Neural progenitor cell (in vitro differentiated cells): ENCODE measurements at regions not wholly inside any gene's neighbourhood (a gene's known extent, or its start where the extent isn't known, plus 50 kb on each side); places are given as distances from the start of the nearest gene placed in this dataset.

ENCODE experiments used
- DNase-seq: peaks from one replicate; pipeline ENCODE4 v3.0.0-alpha.2; 2016; ENCODE audit warnings: low spot score
- H2AFZ ChIP-seq: fragments of 200-600 bp; sonication (generic); replicated peaks from 2 replicates; pipeline ENCODE4 v1.6.1; 2016; ENCODE audit warnings: antibody characterized with exemption
- H3F3A ChIP-seq: fragments of 200-600 bp; sonication (generic); 2 replicates; pipeline ENCODE4 v1.6.1; 2016; ENCODE audit warnings: antibody characterized with exemption, low read depth
- H3K27ac ChIP-seq: fragments of 200-600 bp; sonication (generic); 2 replicates; pipeline ENCODE4 v1.5.1; 2016; ENCODE audit warnings: mild to moderate bottlenecking
- H3K27me3 ChIP-seq: fragments of 200-600 bp; sonication (generic); 2 replicates; pipeline ENCODE4 v1.6.1; 2016; ENCODE audit warnings: mild to moderate bottlenecking, moderate library complexity
- H3K36me3 ChIP-seq: fragments of 200-600 bp; sonication (generic); 2 replicates; pipeline ENCODE4 v1.5.1; 2016
- H3K4me1 ChIP-seq: fragments of 200-600 bp; sonication (generic); 2 replicates; pipeline ENCODE4 v1.6.1; 2016; ENCODE audit warnings: mixed run types
- H3K4me2 ChIP-seq: fragments of 200-600 bp; sonication (generic); 2 replicates; pipeline ENCODE4 v1.6.1; 2016
- H3K4me3 ChIP-seq: fragments of 200-600 bp; sonication (generic); 2 replicates; pipeline ENCODE4 v1.5.1; 2016
- H3K79me2 ChIP-seq: fragments of 200-600 bp; sonication (generic); 2 replicates; pipeline ENCODE4 v1.6.1; 2016; ENCODE audit warnings: low read depth
- H3K9ac ChIP-seq: fragments of 200-600 bp; sonication (generic); 2 replicates; pipeline ENCODE4 v1.6.1; 2016
- H3K9me3 ChIP-seq: fragments of 200-600 bp; sonication (generic); 2 replicates; pipeline ENCODE4 v1.5.1; 2016; ENCODE audit warnings: low read depth
- H4K20me1 ChIP-seq: fragments of 200-600 bp; sonication (generic); 2 replicates; pipeline ENCODE4 v1.6.1; 2016; ENCODE audit warnings: low read depth
- H3K27ac Mint-ChIP-seq: 3 replicates; pipeline ENCODE4 v1.8.0; 2021; ENCODE audit warnings: mixed read lengths
- H3K27me3 Mint-ChIP-seq: 2 replicates; pipeline ENCODE4 v1.8.0; 2022; ENCODE audit warnings: low read depth, mild to moderate bottlenecking, inconsistent platforms, moderate library complexity, mixed read lengths; ENCODE audit not compliant: insufficient read depth
- H3K36me3 Mint-ChIP-seq: 3 replicates; pipeline ENCODE4 v1.8.0; 2021; ENCODE audit warnings: mixed read lengths
- H3K4me1 Mint-ChIP-seq: 3 replicates; pipeline ENCODE4 v1.8.0; 2021; ENCODE audit warnings: mixed read lengths
- H3K4me3 Mint-ChIP-seq: 3 replicates; pipeline ENCODE4 v1.8.0; 2021; ENCODE audit warnings: mild to moderate bottlenecking, moderate library complexity, mixed read lengths
- H3K9me3 Mint-ChIP-seq: 3 replicates; pipeline ENCODE4 v1.8.0; 2020; ENCODE audit warnings: mixed read lengths
- EZH2 ChIP-seq: fragments of 200-600 bp; sonication (generic); IDR thresholded peaks from 2 replicates; pipeline ENCODE4 v1.6.1; 2017; ENCODE audit warnings: antibody characterized with exemption, mild to moderate bottlenecking, moderate library complexity
- EZH2phosphoT487 ChIP-seq: fragments of 200-600 bp; sonication (generic); IDR thresholded peaks from 2 replicates; pipeline ENCODE4 v1.6.1; 2017; ENCODE audit warnings: antibody characterized with exemption
- TF ChIP-seq, protein P1 (sequence below): fragments of 200-600 bp; sonication (generic); IDR thresholded peaks from 2 replicates; pipeline ENCODE4 v1.5.1; 2017; ENCODE audit warnings: antibody characterized with exemption, mild to moderate bottlenecking

DNA sequence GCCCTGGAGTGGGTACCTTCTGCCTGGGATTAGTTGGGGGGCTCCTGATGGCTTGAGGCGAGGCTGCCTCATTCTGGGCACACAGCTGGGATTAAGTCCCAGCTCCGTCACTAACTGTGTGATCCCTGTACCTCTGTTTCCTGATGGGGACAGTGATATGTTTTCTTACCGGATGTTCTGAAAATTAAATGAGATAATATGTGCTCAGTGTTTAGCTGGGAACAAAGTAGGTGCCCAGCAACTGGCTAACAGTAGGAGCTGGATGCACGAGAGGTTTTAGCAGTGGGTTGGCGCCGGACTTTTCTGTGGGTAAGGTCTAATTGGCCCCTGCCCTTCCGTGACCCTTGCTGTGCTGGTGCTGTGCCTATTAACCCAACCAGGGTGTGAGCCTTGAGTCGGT lies 203.4 kb downstream of the URI1 start:
- TF ChIP-seq, protein P1, sequence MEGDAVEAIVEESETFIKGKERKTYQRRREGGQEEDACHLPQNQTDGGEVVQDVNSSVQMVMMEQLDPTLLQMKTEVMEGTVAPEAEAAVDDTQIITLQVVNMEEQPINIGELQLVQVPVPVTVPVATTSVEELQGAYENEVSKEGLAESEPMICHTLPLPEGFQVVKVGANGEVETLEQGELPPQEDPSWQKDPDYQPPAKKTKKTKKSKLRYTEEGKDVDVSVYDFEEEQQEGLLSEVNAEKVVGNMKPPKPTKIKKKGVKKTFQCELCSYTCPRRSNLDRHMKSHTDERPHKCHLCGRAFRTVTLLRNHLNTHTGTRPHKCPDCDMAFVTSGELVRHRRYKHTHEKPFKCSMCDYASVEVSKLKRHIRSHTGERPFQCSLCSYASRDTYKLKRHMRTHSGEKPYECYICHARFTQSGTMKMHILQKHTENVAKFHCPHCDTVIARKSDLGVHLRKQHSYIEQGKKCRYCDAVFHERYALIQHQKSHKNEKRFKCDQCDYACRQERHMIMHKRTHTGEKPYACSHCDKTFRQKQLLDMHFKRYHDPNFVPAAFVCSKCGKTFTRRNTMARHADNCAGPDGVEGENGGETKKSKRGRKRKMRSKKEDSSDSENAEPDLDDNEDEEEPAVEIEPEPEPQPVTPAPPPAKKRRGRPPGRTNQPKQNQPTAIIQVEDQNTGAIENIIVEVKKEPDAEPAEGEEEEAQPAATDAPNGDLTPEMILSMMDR, result no peak
- TF ChIP-seq EZH2phosphoT487 (no peak), EZH2 (no peak)
- H3K9me3 Mint-ChIP-seq, result no peaks in the 10 kb centered on the region
- Histone ChIP-seq H3K9me3 (no peaks in the 10 kb centered on the region), H3K9ac (no peak overlapping the region), H3F3A (no peaks in the 10 kb centered on the region), H3K27ac (no peak overlapping the region), H2AFZ (no peak overlapping the region), H3K4me1 (no peaks in the 10 kb centered on the region), H3K36me3 (no peaks in the 10 kb centered on the region), H3K27me3 (no peaks in the 10 kb centered on the region), H3K4me3 (no peak overlapping the region), H3K4me2 (no peak overlapping the region), H3K79me2 (no peaks in the 10 kb centered on the region), H4K20me1 (no peaks in the 10 kb centered on the region)
- H3K4me1 Mint-ChIP-seq, result peaks cover 5% of the 10 kb centered on the region
- no peak for DNase-seq
- H3K27ac Mint-ChIP-seq, result no peak overlapping the region
- H3K4me3 Mint-ChIP-seq, result no peak overlapping the region
- no peaks in the 10 kb centered on the region for H3K36me3 Mint-ChIP-seq
- peaks cover 10% of the 10 kb centered on the region for H3K27me3 Mint-ChIP-seq

- no peaks in the 10 kb centered on the region for H3K4me1 ChIP-seq
- no peaks in the 10 kb centered on the region for H3K79me2 ChIP-seq
- no peaks in the 10 kb centered on the region for H3K9me3 Mint-ChIP-seq
- no peak overlapping the region for H3K9ac ChIP-seq
- no peak overlapping the region for H3K27ac ChIP-seq
- peaks cover 11% of the 10 kb centered on the region for H3K4me1 Mint-ChIP-seq
- DNase-seq, result no peak
- H2AFZ ChIP-seq, result no peak overlapping the region
- no peaks in the 10 kb centered on the region for H3K9me3 ChIP-seq
- H3K27me3 Mint-ChIP-seq, result peaks cover 10% of the 10 kb centered on the region
- no peak overlapping the region for H3K27ac Mint-ChIP-seq
- no peak overlapping the region for H3K4me3 ChIP-seq
- H3F3A ChIP-seq, result no peaks in the 10 kb centered on the region
- no peaks in the 10 kb centered on the region for H4K20me1 ChIP-seq
- no peak overlapping the region for H3K4me2 ChIP-seq
- TF ChIP-seq EZH2 (no peak), EZH2phosphoT487 (no peak)
- TF ChIP-seq, protein P1, result no peak
- no peaks in the 10 kb centered on the region for H3K27me3 ChIP-seq
- H3K4me3 Mint-ChIP-seq, result no peak overlapping the region
- no peaks in the 10 kb centered on the region for H3K36me3 ChIP-seq
- H3K36me3 Mint-ChIP-seq, result no peaks in the 10 kb centered on the region
These were observed 204.3 kb downstream of the URI1 start for GRCh38 chr19:30146346-30146745.

GRCh38 chr19:30148039-30148790 lies 206.2 kb downstream of the URI1 start:
- Histone ChIP-seq H3F3A (no peaks in the 10 kb centered on the region), H3K36me3 (no peaks in the 10 kb centered on the region), H3K27me3 (no peaks in the 10 kb centered on the region), H3K4me3 (no peak overlapping the region), H3K4me2 (no peak overlapping the region), H3K9me3 (no peaks in the 10 kb centered on the region), H3K79me2 (no peaks in the 10 kb centered on the region), H3K27ac (no peak overlapping the region), H3K4me1 (no peaks in the 10 kb centered on the region), H4K20me1 (no peaks in the 10 kb centered on the region), H3K9ac (no peak overlapping the region), H2AFZ (no peak overlapping the region)
- TF ChIP-seq EZH2 (no peak), EZH2phosphoT487 (no peak)
- TF ChIP-seq, protein P1, result no peak
- Mint-ChIP-seq H3K36me3 (no peaks in the 10 kb centered on the region), H3K4me3 (no peak overlapping the region), H3K27me3 (peaks cover 10% of the 10 kb centered on the region), H3K27ac (peak overlapping the region; percentile 60), H3K9me3 (no peaks in the 10 kb centered on the region), H3K4me1 (peaks cover 11% of the 10 kb centered on the region)
- no peak for DNase-seq
